ENCODE measurements at regions not wholly inside any gene's neighbourhood (a gene's known extent, or its start where the extent isn't known, plus 50 kb on each side); places are given as distances from the start of the nearest gene placed in this dataset.
"Not testable (repeated sequence)": the region's sequence is repeated elsewhere in the genome, so short reads cannot be mapped to it uniquely, and the experiment has no call there.

- peak; percentile 61 for ATAC-seq
- H3K27me3 ChIP-seq (replicated peaks in 1 of 2; ENCODE audit: control insufficient read depth in 2 of 2, insufficient read depth in 2 of 2, low read length in 1 of 2); BruUV-seq (replicated peaks); DNase-seq (ENCODE audit: low read depth, low spot score); H3K9ac ChIP-seq (ENCODE audit: control insufficient read depth, insufficient read depth, low read length); SMC1A ChIA-PET (ENCODE audit: uncharacterized antibody, unreplicated experiment); H3K4me3 ChIP-seq; H3K4me1 ChIP-seq (ENCODE audit: control insufficient read depth, insufficient read depth, low read length); H4K20me1 ChIP-seq (ENCODE audit: control insufficient read depth, insufficient read depth); intact Hi-C loops (cut with micrococcal nuclease; ENCODE audit: unreplicated experiment); H3K36me3 ChIP-seq (ENCODE audit: control insufficient read depth in 2 of 2, insufficient read depth in 2 of 2, low read length in 1 of 2); RAD21 ChIA-PET (ENCODE audit: unreplicated experiment); in situ Hi-C loops (cut with MboI); H3K9me3 ChIP-seq (replicated peaks; ENCODE audit: control insufficient read depth, insufficient read depth, low read length); H3K27ac ChIP-seq (ENCODE audit: control insufficient read depth, insufficient read depth); CTCF ChIA-PET; H2AFZ ChIP-seq (ENCODE audit: control insufficient read depth, low read depth, low read length); H3K4me2 ChIP-seq (ENCODE audit: control insufficient read depth, insufficient read depth); H3K79me2 ChIP-seq (ENCODE audit: control insufficient read depth, insufficient read depth, low read length); POLR2A ChIA-PET; FAIRE-seq: not testable (repeated sequence)
- WGBS (ENCODE audit: insufficient coverage, insufficient replicate concordance, low lambda C conversion rate, missing lambda C conversion rate), result 0% methylated on average over 1 of the region's 1 CpG
These were observed 1191.4 kb downstream of the RPIA start for GRCh38 chr2:89882880-89883279.

GRCh38 chr2:89883624-89884023 is 1192.2 kb downstream of the RPIA start:
- SMC1A ChIA-PET (ENCODE audit: uncharacterized antibody, unreplicated experiment); H3K4me3 ChIP-seq; in situ Hi-C loops (cut with MboI); H3K9ac ChIP-seq (ENCODE audit: control insufficient read depth, insufficient read depth, low read length); RAD21 ChIA-PET (ENCODE audit: unreplicated experiment); H3K9me3 ChIP-seq (replicated peaks; ENCODE audit: control insufficient read depth, insufficient read depth, low read length); POLR2A ChIA-PET; FAIRE-seq; intact Hi-C loops (cut with micrococcal nuclease; ENCODE audit: unreplicated experiment); H3K27ac ChIP-seq (ENCODE audit: control insufficient read depth, insufficient read depth); H2AFZ ChIP-seq (ENCODE audit: control insufficient read depth, low read depth, low read length); H3K4me1 ChIP-seq (ENCODE audit: control insufficient read depth, insufficient read depth, low read length); H4K20me1 ChIP-seq (ENCODE audit: control insufficient read depth, insufficient read depth); H3K36me3 ChIP-seq (ENCODE audit: control insufficient read depth in 2 of 2, insufficient read depth in 2 of 2, low read length in 1 of 2); DNase-seq (ENCODE audit: low read depth, low spot score); H3K79me2 ChIP-seq (ENCODE audit: control insufficient read depth, insufficient read depth, low read length); H3K27me3 ChIP-seq (replicated peaks in 1 of 2; ENCODE audit: control insufficient read depth in 2 of 2, insufficient read depth in 2 of 2, low read length in 1 of 2); CTCF ChIA-PET; H3K4me2 ChIP-seq (ENCODE audit: control insufficient read depth, insufficient read depth); BruUV-seq (replicated peaks): not testable (repeated sequence)
- ATAC-seq, result peak; percentile 63
- WGBS (ENCODE audit: insufficient coverage, insufficient replicate concordance, low lambda C conversion rate, missing lambda C conversion rate), result 10% methylated on average over 2 of the region's 2 CpGs

GRCh38 chr2:89885071-89885470 is 1193.6 kb downstream of the RPIA start:
- H3K27ac ChIP-seq (ENCODE audit: control insufficient read depth, insufficient read depth); H4K20me1 ChIP-seq (ENCODE audit: control insufficient read depth, insufficient read depth); H3K4me2 ChIP-seq (ENCODE audit: control insufficient read depth, insufficient read depth); intact Hi-C loops (cut with micrococcal nuclease; ENCODE audit: unreplicated experiment); H3K9me3 ChIP-seq (replicated peaks; ENCODE audit: control insufficient read depth, insufficient read depth, low read length); H3K4me1 ChIP-seq (ENCODE audit: control insufficient read depth, insufficient read depth, low read length); H3K36me3 ChIP-seq (ENCODE audit: control insufficient read depth in 2 of 2, insufficient read depth in 2 of 2, low read length in 1 of 2); RAD21 ChIA-PET (ENCODE audit: unreplicated experiment); H2AFZ ChIP-seq (ENCODE audit: control insufficient read depth, low read depth, low read length); H3K27me3 ChIP-seq (replicated peaks in 1 of 2; ENCODE audit: control insufficient read depth in 2 of 2, insufficient read depth in 2 of 2, low read length in 1 of 2); H3K79me2 ChIP-seq (ENCODE audit: control insufficient read depth, insufficient read depth, low read length); POLR2A ChIA-PET; BruUV-seq (replicated peaks); DNase-seq (ENCODE audit: low read depth, low spot score); H3K9ac ChIP-seq (ENCODE audit: control insufficient read depth, insufficient read depth, low read length); in situ Hi-C loops (cut with MboI); SMC1A ChIA-PET (ENCODE audit: uncharacterized antibody, unreplicated experiment); CTCF ChIA-PET; H3K4me3 ChIP-seq: not testable (repeated sequence)
- peak; percentile 65 for FAIRE-seq
- 0% methylated on average over 1 of the region's 5 CpGs for WGBS (ENCODE audit: insufficient coverage, insufficient replicate concordance, low lambda C conversion rate, missing lambda C conversion rate)
- peak; percentile 42; the same call in 2 of the 3 replicates for ATAC-seq

GRCh38 chr2:89888693-89889092 is 1197.2 kb downstream of the RPIA start:
- H3K4me1 ChIP-seq (ENCODE audit: control insufficient read depth, insufficient read depth, low read length); H3K9me3 ChIP-seq (replicated peaks; ENCODE audit: control insufficient read depth, insufficient read depth, low read length); H3K27me3 ChIP-seq (replicated peaks in 1 of 2; ENCODE audit: control insufficient read depth in 2 of 2, insufficient read depth in 2 of 2, low read length in 1 of 2); RAD21 ChIA-PET (ENCODE audit: unreplicated experiment); H3K4me2 ChIP-seq (ENCODE audit: control insufficient read depth, insufficient read depth); SMC1A ChIA-PET (ENCODE audit: uncharacterized antibody, unreplicated experiment); H3K79me2 ChIP-seq (ENCODE audit: control insufficient read depth, insufficient read depth, low read length); H2AFZ ChIP-seq (ENCODE audit: control insufficient read depth, low read depth, low read length); DNase-seq (ENCODE audit: low read depth, low spot score); CTCF ChIA-PET; intact Hi-C loops (cut with micrococcal nuclease; ENCODE audit: unreplicated experiment); ATAC-seq; H3K27ac ChIP-seq (ENCODE audit: control insufficient read depth, insufficient read depth); POLR2A ChIA-PET; in situ Hi-C loops (cut with MboI); BruUV-seq (replicated peaks); H3K9ac ChIP-seq (ENCODE audit: control insufficient read depth, insufficient read depth, low read length); H4K20me1 ChIP-seq (ENCODE audit: control insufficient read depth, insufficient read depth); H3K4me3 ChIP-seq; H3K36me3 ChIP-seq (ENCODE audit: control insufficient read depth in 2 of 2, insufficient read depth in 2 of 2, low read length in 1 of 2): not testable (repeated sequence)
- FAIRE-seq, result peak; percentile 23
- WGBS (ENCODE audit: insufficient coverage, insufficient replicate concordance, low lambda C conversion rate, missing lambda C conversion rate), result no CpG with 5 or more reads among the region's 4 CpGs

Measured in GM12878 (cell line).